Activated CD8-positive, alpha-beta T cell treated with anti-CD3 and anti-CD28 coated beads for 36 hours (primary cell): ENCODE measurements at regions not wholly inside any gene's neighbourhood (a gene's known extent, or its start where the extent isn't known, plus 50 kb on each side); places are given as distances from the start of the nearest gene placed in this dataset.

Experiments used
- ATAC-seq: fragments of 200-7000 bp; cut with Tn5 transposase; one replicate; pipeline ENCODE4 v1.10.0; 2021; ENCODE audit warnings: mild to moderate bottlenecking, moderate library complexity
- CTCF ChIA-PET: fragments of 350-600 bp; sonication (Branson Sonifier 250); formaldehyde crosslinking; loops from one replicate; lab custom pipeline; 2021; ENCODE audit warnings: antibody characterized with exemption; lab: Charles Lee
- POLR2A ChIA-PET: fragments of 350-600 bp; sonication (Branson Sonifier 250); formaldehyde crosslinking; loops from one replicate; lab custom pipeline; 2021; ENCODE audit warnings: antibody characterized with exemption; lab: Charles Lee
- DNase-seq: peaks from one replicate; pipeline ENCODE4 v3.0.0-alpha.2; 2020
- H3K27ac Mint-ChIP-seq: one replicate; pipeline ENCODE4 v1.8.0; 2021; ENCODE audit warnings: mild to moderate bottlenecking, mixed read lengths
- H3K27me3 Mint-ChIP-seq: one replicate; pipeline ENCODE4 v1.8.0; 2021; ENCODE audit warnings: mixed read lengths
- H3K36me3 Mint-ChIP-seq: one replicate; pipeline ENCODE4 v1.8.0; 2021; ENCODE audit warnings: low read depth, mixed read lengths
- H3K4me1 Mint-ChIP-seq: one replicate; pipeline ENCODE4 v1.8.0; 2021; ENCODE audit warnings: low read depth, mixed read lengths
- H3K4me3 Mint-ChIP-seq: one replicate; pipeline ENCODE4 v1.8.0; 2021; ENCODE audit warnings: mild to moderate bottlenecking, moderate library complexity, mixed read lengths
- H3K9me3 Mint-ChIP-seq: one replicate; pipeline ENCODE4 v1.8.0; 2021; ENCODE audit warnings: mixed read lengths
- CTCF ChIP-seq: fragments of 200-600 bp; IDR thresholded peaks from one replicate; pipeline ENCODE4 v1.8.0; 2022; ENCODE audit warnings: antibody characterized with exemption, mild to moderate bottlenecking
- intact Hi-C: fragments of 100-400 bp; cut with micrococcal nuclease; formaldehyde crosslinking; loops from one replicate; pipeline ENCODE4 v1.10.0; 2022

DNA sequence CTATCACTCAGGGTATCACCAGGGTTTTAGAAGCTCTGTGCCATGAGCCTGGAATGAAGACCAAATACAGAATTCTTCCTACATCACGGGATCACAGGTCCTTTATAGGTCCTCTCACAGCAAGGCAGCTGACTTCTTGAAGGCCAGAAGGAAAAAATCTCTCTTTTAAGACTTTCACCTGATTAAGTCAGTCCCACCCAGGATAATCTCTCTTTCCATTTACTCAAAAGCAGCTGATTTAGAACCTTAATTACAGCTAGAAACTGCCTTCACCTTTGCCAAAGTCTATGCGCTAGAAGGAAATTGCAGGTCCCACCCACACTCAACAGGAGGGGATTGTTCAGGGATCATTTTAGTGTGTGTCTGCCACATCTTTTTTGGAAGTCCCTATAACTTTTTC is 135.1 kb downstream of the RAB11FIP2 start:
- DNase-seq (no peak), ATAC-seq (no peak)
- TF ChIP-seq CTCF, result no peak
- ChIA-PET CTCF (no interaction called here), POLR2A (no interaction called here)
- no peak overlapping the region for H3K4me3 Mint-ChIP-seq
- no peak overlapping the region for H3K27ac Mint-ChIP-seq
- intact Hi-C loops, result no loop called here
- H3K36me3 Mint-ChIP-seq, result no peaks in the 10 kb centered on the region
- H3K4me1 Mint-ChIP-seq, result no peaks in the 10 kb centered on the region
- H3K9me3 Mint-ChIP-seq, result no peaks in the 10 kb centered on the region
- peaks cover 23% of the 10 kb centered on the region for H3K27me3 Mint-ChIP-seq

DNA sequence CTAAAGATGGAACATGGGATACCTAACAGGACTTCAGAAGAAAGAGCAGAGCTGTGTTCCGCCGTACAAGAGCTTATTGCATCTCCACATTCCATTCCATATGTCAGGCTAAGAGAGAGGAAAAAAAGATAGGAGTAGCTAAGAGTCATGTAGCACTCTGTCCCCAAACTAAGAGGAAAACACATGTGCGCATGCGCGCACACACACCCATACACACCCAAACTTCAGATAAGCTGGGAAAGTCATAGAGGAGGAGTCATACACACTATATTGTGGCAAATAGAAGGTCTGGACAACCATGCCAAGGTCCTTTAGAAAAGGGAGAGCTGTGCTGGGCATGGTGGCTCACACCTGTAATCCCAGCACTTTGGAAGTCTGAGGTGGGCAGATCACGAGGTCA is 132.4 kb downstream of the RAB11FIP2 start:
- peaks cover 20% of the 10 kb centered on the region for H3K27me3 Mint-ChIP-seq
- POLR2A ChIA-PET, result no interaction called here
- no peaks in the 10 kb centered on the region for H3K4me1 Mint-ChIP-seq
- CTCF ChIA-PET, result no interaction called here
- no peak for TF ChIP-seq CTCF
- no peak overlapping the region for H3K4me3 Mint-ChIP-seq
- ATAC-seq, result no peak
- H3K9me3 Mint-ChIP-seq, result no peaks in the 10 kb centered on the region
- intact Hi-C loops, result no loop called here
- H3K27ac Mint-ChIP-seq, result no peak overlapping the region
- no peak for DNase-seq
- H3K36me3 Mint-ChIP-seq, result no peaks in the 10 kb centered on the region

DNA sequence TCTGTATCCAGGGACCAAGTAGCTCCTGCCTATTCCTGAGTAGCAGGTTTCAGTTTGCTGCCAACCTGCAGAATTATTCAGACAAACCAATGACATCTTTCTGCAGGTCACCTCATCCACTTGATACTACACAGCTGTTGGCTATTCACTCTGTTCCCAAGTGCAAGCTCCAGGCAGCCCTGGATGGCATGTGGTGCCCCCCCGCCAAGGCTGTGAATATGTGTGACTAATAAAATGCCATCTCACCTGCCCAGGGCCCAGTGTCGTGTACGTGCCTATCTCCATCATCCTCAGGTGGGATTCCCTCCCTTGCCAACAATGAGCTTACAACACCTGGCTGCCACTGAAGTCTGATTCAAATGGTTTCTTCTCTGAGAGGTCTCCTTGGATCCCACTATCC is 125.8 kb downstream of the RAB11FIP2 start:
- ATAC-seq (no peak), DNase-seq (no peak)
- no peaks in the 10 kb centered on the region for H3K9me3 Mint-ChIP-seq
- no peak overlapping the region for H3K27ac Mint-ChIP-seq
- CTCF ChIA-PET, result no interaction called here
- no peaks in the 10 kb centered on the region for H3K27me3 Mint-ChIP-seq
- H3K4me3 Mint-ChIP-seq, result no peak overlapping the region
- no peaks in the 10 kb centered on the region for H3K4me1 Mint-ChIP-seq
- TF ChIP-seq CTCF, result no peak
- POLR2A ChIA-PET, result no interaction called here
- intact Hi-C loops, result no loop called here
- no peaks in the 10 kb centered on the region for H3K36me3 Mint-ChIP-seq

DNA sequence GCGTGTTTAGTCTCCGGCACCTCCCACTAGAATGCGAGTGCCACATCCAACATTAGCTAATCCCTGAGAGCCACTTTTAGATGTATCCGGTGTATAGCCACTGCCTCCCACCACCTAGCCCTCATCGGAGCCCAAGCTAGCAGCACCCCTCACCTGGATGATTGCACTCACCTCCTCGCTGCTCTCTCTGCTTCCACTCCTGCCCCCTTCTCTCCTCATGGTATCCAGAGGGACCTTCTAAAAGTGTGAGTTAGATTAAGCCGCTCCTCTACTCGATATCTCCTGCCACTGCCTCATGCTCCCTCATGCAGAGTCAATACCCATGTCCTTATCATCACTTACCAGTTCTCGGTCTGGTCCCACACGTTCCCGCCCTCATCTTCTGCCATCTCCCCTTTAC is 125.3 kb downstream of the RAB11FIP2 start:
- CTCF ChIA-PET, result no interaction called here
- POLR2A ChIA-PET, result no interaction called here
- DNase-seq (no peak), ATAC-seq (no peak)
- Mint-ChIP-seq H3K9me3 (no peaks in the 10 kb centered on the region), H3K27ac (no peak overlapping the region), H3K36me3 (no peaks in the 10 kb centered on the region), H3K4me1 (no peaks in the 10 kb centered on the region), H3K4me3 (no peak overlapping the region), H3K27me3 (no peaks in the 10 kb centered on the region)
- intact Hi-C loops, result no loop called here
- no peak for TF ChIP-seq CTCF

- no peak overlapping the region for H3K4me3 Mint-ChIP-seq
- ATAC-seq, result no peak
- no peak overlapping the region for H3K27ac Mint-ChIP-seq
- no peaks in the 10 kb centered on the region for H3K36me3 Mint-ChIP-seq
- TF ChIP-seq CTCF, result no peak
- no peak for DNase-seq
- intact Hi-C loops, result no loop called here
- H3K9me3 Mint-ChIP-seq, result no peaks in the 10 kb centered on the region
- ChIA-PET CTCF (no interaction called here), POLR2A (no interaction called here)
- H3K27me3 Mint-ChIP-seq, result peaks cover under 1% of the 10 kb centered on the region
- H3K4me1 Mint-ChIP-seq, result no peaks in the 10 kb centered on the region
These were observed 121.9 kb downstream of the RAB11FIP2 start for GRCh38 chr10:117924820-117925219.
